ENCODE measurements at regions not wholly inside any gene's neighbourhood (a gene's known extent, or its start where the extent isn't known, plus 50 kb on each side); places are given as distances from the start of the nearest gene placed in this dataset.

DNA sequence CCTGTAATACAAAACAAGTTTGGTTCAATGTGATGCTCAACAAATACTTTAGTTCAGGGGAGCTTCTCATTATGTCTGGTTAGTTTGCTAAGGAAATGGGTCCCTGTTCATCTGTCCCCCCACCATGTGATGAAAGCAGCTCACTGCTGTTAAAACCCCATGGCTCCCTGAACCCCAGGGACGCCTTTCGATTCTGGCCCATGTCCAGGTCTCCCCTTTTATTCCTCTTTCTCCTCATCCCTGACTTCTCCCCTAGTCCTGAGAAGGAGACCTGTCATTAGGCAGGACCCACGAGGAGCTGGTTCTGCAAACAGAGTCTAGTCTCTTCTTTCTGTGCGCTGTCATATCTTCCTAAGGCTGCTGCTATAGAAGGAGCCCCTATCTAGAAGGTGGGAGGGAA is 213.3 kb upstream of the OSR1 start:
- no peak for TF ChIP-seq CHD2 (IDR thresholded peaks at IDR 0.05; ENCODE audit: low read depth, low read length)
- no peak for TF ChIP-seq MXD4 (CRISPR knock-in tag; IDR thresholded peaks at IDR 0.05)
- TF ChIP-seq, protein P1, sequence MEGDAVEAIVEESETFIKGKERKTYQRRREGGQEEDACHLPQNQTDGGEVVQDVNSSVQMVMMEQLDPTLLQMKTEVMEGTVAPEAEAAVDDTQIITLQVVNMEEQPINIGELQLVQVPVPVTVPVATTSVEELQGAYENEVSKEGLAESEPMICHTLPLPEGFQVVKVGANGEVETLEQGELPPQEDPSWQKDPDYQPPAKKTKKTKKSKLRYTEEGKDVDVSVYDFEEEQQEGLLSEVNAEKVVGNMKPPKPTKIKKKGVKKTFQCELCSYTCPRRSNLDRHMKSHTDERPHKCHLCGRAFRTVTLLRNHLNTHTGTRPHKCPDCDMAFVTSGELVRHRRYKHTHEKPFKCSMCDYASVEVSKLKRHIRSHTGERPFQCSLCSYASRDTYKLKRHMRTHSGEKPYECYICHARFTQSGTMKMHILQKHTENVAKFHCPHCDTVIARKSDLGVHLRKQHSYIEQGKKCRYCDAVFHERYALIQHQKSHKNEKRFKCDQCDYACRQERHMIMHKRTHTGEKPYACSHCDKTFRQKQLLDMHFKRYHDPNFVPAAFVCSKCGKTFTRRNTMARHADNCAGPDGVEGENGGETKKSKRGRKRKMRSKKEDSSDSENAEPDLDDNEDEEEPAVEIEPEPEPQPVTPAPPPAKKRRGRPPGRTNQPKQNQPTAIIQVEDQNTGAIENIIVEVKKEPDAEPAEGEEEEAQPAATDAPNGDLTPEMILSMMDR (CRISPR knock-in tag; IDR thresholded peaks at IDR 0.05) = no peak
- no peak for TF ChIP-seq GTF2F1 (IDR thresholded peaks at IDR 0.05; ENCODE audit: low read length)
- no peak for TF ChIP-seq NFRKB (IDR thresholded peaks at IDR 0.05)
- TF ChIP-seq ZBTB7A (CRISPR knock-in tag; IDR thresholded peaks at IDR 0.05) = no peak
- TF ChIP-seq RELA (CRISPR knock-in tag; IDR thresholded peaks at IDR 0.05) = no peak
- no peak for TF ChIP-seq ZNF274 (CRISPR knock-in tag; IDR thresholded peaks at IDR 0.05)
- TF ChIP-seq, protein P2, sequence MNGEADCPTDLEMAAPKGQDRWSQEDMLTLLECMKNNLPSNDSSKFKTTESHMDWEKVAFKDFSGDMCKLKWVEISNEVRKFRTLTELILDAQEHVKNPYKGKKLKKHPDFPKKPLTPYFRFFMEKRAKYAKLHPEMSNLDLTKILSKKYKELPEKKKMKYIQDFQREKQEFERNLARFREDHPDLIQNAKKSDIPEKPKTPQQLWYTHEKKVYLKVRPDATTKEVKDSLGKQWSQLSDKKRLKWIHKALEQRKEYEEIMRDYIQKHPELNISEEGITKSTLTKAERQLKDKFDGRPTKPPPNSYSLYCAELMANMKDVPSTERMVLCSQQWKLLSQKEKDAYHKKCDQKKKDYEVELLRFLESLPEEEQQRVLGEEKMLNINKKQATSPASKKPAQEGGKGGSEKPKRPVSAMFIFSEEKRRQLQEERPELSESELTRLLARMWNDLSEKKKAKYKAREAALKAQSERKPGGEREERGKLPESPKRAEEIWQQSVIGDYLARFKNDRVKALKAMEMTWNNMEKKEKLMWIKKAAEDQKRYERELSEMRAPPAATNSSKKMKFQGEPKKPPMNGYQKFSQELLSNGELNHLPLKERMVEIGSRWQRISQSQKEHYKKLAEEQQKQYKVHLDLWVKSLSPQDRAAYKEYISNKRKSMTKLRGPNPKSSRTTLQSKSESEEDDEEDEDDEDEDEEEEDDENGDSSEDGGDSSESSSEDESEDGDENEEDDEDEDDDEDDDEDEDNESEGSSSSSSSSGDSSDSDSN (CRISPR knock-in tag; IDR thresholded peaks at IDR 0.05) = no peak
- TF ChIP-seq, protein P3, sequence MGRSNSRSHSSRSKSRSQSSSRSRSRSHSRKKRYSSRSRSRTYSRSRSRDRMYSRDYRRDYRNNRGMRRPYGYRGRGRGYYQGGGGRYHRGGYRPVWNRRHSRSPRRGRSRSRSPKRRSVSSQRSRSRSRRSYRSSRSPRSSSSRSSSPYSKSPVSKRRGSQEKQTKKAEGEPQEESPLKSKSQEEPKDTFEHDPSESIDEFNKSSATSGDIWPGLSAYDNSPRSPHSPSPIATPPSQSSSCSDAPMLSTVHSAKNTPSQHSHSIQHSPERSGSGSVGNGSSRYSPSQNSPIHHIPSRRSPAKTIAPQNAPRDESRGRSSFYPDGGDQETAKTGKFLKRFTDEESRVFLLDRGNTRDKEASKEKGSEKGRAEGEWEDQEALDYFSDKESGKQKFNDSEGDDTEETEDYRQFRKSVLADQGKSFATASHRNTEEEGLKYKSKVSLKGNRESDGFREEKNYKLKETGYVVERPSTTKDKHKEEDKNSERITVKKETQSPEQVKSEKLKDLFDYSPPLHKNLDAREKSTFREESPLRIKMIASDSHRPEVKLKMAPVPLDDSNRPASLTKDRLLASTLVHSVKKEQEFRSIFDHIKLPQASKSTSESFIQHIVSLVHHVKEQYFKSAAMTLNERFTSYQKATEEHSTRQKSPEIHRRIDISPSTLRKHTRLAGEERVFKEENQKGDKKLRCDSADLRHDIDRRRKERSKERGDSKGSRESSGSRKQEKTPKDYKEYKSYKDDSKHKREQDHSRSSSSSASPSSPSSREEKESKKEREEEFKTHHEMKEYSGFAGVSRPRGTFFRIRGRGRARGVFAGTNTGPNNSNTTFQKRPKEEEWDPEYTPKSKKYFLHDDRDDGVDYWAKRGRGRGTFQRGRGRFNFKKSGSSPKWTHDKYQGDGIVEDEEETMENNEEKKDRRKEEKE (IDR thresholded peaks at IDR 0.05) = no peak
- no peak for TF ChIP-seq CEBPB (IDR thresholded peaks at IDR 0.05; ENCODE audit: borderline replicate concordance, low read depth, low read length)
- TF ChIP-seq, protein P4, sequence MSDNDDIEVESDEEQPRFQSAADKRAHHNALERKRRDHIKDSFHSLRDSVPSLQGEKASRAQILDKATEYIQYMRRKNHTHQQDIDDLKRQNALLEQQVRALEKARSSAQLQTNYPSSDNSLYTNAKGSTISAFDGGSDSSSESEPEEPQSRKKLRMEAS (IDR thresholded peaks at IDR 0.05) = no peak

Data from HepG2 (cell line).